ENCODE measurements at regions not wholly inside any gene's neighbourhood (a gene's known extent, or its start where the extent isn't known, plus 50 kb on each side); places are given as distances from the start of the nearest gene placed in this dataset.

- TF ChIP-seq, protein P1, sequence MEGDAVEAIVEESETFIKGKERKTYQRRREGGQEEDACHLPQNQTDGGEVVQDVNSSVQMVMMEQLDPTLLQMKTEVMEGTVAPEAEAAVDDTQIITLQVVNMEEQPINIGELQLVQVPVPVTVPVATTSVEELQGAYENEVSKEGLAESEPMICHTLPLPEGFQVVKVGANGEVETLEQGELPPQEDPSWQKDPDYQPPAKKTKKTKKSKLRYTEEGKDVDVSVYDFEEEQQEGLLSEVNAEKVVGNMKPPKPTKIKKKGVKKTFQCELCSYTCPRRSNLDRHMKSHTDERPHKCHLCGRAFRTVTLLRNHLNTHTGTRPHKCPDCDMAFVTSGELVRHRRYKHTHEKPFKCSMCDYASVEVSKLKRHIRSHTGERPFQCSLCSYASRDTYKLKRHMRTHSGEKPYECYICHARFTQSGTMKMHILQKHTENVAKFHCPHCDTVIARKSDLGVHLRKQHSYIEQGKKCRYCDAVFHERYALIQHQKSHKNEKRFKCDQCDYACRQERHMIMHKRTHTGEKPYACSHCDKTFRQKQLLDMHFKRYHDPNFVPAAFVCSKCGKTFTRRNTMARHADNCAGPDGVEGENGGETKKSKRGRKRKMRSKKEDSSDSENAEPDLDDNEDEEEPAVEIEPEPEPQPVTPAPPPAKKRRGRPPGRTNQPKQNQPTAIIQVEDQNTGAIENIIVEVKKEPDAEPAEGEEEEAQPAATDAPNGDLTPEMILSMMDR (IDR thresholded peaks at IDR 0.05) = no peak
- TF ChIP-seq POLR2AphosphoS5 (IDR thresholded peaks at IDR 0.05) = no peak
Observed at GRCh38 chr2:150733051-150733618, 245.7 kb upstream of the RND3 start.

Measured in prostate gland (tissue), 2 donors.